HL-60 (cell line): ENCODE measurements at regions not wholly inside any gene's neighbourhood (a gene's known extent, or its start where the extent isn't known, plus 50 kb on each side); places are given as distances from the start of the nearest gene placed in this dataset.

Source experiments
- DNase-seq, 2 experiments: peaks; one replicate each; pipeline ENCODE4 v3.0.0-alpha.2; 2010 to 2020; ENCODE audit warnings: low read depth in 1 of 2, low spot score in 1 of 2
- H3K27ac ChIP-seq: fragments of 250-450 bp; sonication (Bioruptor Pico); replicated peaks from 2 replicates; pipeline ENCODE4 v1.5.1; 2020; ENCODE audit warnings: mild to moderate bottlenecking, moderate library complexity
- H3K27me3 ChIP-seq: fragments of 250-450 bp; sonication (Bioruptor Pico); 2 replicates; pipeline ENCODE4 v1.5.1; 2021; ENCODE audit warnings: mild to moderate bottlenecking, moderate library complexity; ENCODE audit not compliant: insufficient read depth, poor library complexity, severe bottlenecking
- H3K4me3 ChIP-seq: replicated peaks from 2 replicates; pipeline ENCODE4 v1.5.1; 2011; ENCODE audit warnings: mild to moderate bottlenecking, control low read depth, low read length; ENCODE audit not compliant: insufficient read depth
- CTCF ChIP-seq: IDR thresholded peaks from one replicate; pipeline ENCODE4 v1.5.1; 2011; ENCODE audit warnings: low read length, control low read depth, inconsistent platforms; ENCODE audit not compliant: insufficient read depth
- GABPA ChIP-seq: IDR thresholded peaks from 2 replicates; pipeline ENCODE4 v1.6.1; 2012; ENCODE audit warnings: low read depth
- POLR2AphosphoS5 ChIP-seq: IDR thresholded peaks from 2 replicates; pipeline ENCODE4 v1.6.1; 2012; ENCODE audit warnings: low read depth
- REST ChIP-seq: IDR thresholded peaks from 2 replicates; pipeline ENCODE4 v1.6.1; 2012; ENCODE audit warnings: low read depth; ENCODE audit not compliant: insufficient replicate concordance
- SPI1 ChIP-seq: IDR thresholded peaks from 2 replicates; pipeline ENCODE4 v1.6.1; 2012; ENCODE audit warnings: low read depth, mild to moderate bottlenecking, borderline replicate concordance

- H3K27ac ChIP-seq, result no peak overlapping the region
- DNase-seq, result no peak
- no peak for TF ChIP-seq POLR2AphosphoS5
- no peak for TF ChIP-seq SPI1
- TF ChIP-seq GABPA, result no peak
- TF ChIP-seq CTCF, result no peak
- TF ChIP-seq REST, result no peak
Observed at GRCh38 chr6:145260484-145261175, 474.7 kb downstream of the EPM2A start.

GRCh38 chr6:145261758-145262157, 473.6 kb downstream of the EPM2A start:
- TF ChIP-seq SPI1 (no peak), GABPA (no peak), POLR2AphosphoS5 (no peak), REST (no peak), CTCF (no peak)
- H3K4me3 ChIP-seq, result no peak overlapping the region
- no peak overlapping the region for H3K27ac ChIP-seq
- H3K27me3 ChIP-seq, result no peaks in the 10 kb centered on the region
- DNase-seq, result no peak

More at GRCh38 chr6:145260484-145261175, 474.7 kb downstream of the EPM2A start:
- Histone ChIP-seq H3K4me3 (no peak overlapping the region), H3K27me3 (no peaks in the 10 kb centered on the region)

- H3K4me3 ChIP-seq, result no peak overlapping the region
- DNase-seq, result no peak
- no peak for TF ChIP-seq GABPA
- no peak for TF ChIP-seq CTCF
- no peak for TF ChIP-seq SPI1
- no peak overlapping the region for H3K27ac ChIP-seq
- H3K27me3 ChIP-seq, result no peaks in the 10 kb centered on the region
Observed at GRCh38 chr6:145262771-145263170, 472.5 kb downstream of the EPM2A start.

GRCh38 chr6:145263778-145264211, 471.5 kb downstream of the EPM2A start:
- TF ChIP-seq REST (no peak), POLR2AphosphoS5 (no peak), SPI1 (no peak), GABPA (no peak), CTCF (no peak)
- Histone ChIP-seq H3K27me3 (no peaks in the 10 kb centered on the region), H3K4me3 (no peak overlapping the region), H3K27ac (no peak overlapping the region)
- no peak for DNase-seq
